ENCODE measurements at regions not wholly inside any gene's neighbourhood (a gene's known extent, or its start where the extent isn't known, plus 50 kb on each side); places are given as distances from the start of the nearest gene placed in this dataset.

GRCh38 chr10:130326954-130327353, 190.8 kb downstream of the GLRX3 start:
- Histone ChIP-seq H3K4me3 (ENCODE audit: insufficient read depth, low read depth, low read length) (no peak overlapping the region), H2AFZ (replicated peaks; ENCODE audit: low read length, poor library complexity) (no peak overlapping the region), H3K18ac (ENCODE audit: low read depth, low read length) (no peak overlapping the region), H2BK20ac (ENCODE audit: low read depth, low read length) (no peak overlapping the region), H3K36me3 (ENCODE audit: control insufficient read depth, insufficient read depth, low read length) (no peaks in the 10 kb centered on the region), H4K8ac (ENCODE audit: low read depth in 2 of 2, low read length in 2 of 2) (no peak overlapping the region), H3K4me1 (ENCODE audit: control insufficient read depth, insufficient read depth, low read length) (no peaks in the 10 kb centered on the region), H4K91ac (ENCODE audit: insufficient read depth, low read depth, low read length) (no peak overlapping the region), H4K20me1 (ENCODE audit: insufficient read depth, low read length) (no peaks in the 10 kb centered on the region), H3K23ac (ENCODE audit: low read depth, low read length) (no peak overlapping the region), H3K27me3 (ENCODE audit: control insufficient read depth, insufficient read depth, low read length) (no peaks in the 10 kb centered on the region), H3K4me2 (ENCODE audit: low read depth, low read length) (no peak overlapping the region), H3K79me1 (ENCODE audit: low read depth in 1 of 2, low read length in 2 of 2) (no peaks in the 10 kb centered on the region), H3K56ac (ENCODE audit: extremely low read depth, insufficient read depth, low read length) (no peak overlapping the region), H3K14ac (replicated peaks; ENCODE audit: low read depth, low read length) (no peak overlapping the region), H2BK120ac (ENCODE audit: low read depth, low read length) (no peak overlapping the region), H3K9me3 (ENCODE audit: control insufficient read depth, insufficient read depth, low read length) (peaks cover 48% of the 10 kb centered on the region), H2AK5ac (ENCODE audit: low read depth, low read length) (no peak overlapping the region), H2BK5ac (ENCODE audit: low read depth, low read length, poor library complexity, severe bottlenecking) (no peak overlapping the region), H3K9ac (ENCODE audit: low read depth, low read length) (no peak overlapping the region), H3K27ac (ENCODE audit: insufficient read depth, low read length) (no peak overlapping the region), H3K9me1 (ENCODE audit: insufficient read depth, low read length) (no peaks in the 10 kb centered on the region), H2AK9ac (replicated peaks; ENCODE audit: low read depth, low read length, poor library complexity) (no peak overlapping the region), H4K5ac (ENCODE audit: low read depth, low read length) (no peak overlapping the region), H2BK15ac (ENCODE audit: low read depth, low read length) (no peak overlapping the region), H3K4ac (ENCODE audit: low read depth, low read length) (no peak overlapping the region)
- BruUV-seq (replicated peaks) = no TSS peak
- ChIA-PET POLR2A (ENCODE audit: unreplicated experiment) (no interaction called here), CTCF (no interaction called here)
- dilution Hi-C loops (cut with HindIII; ENCODE audit: low sequenced_read_pairs, unreplicated experiment) = no loop called here
- ATAC-seq (ENCODE audit: low read depth) (no peak), DNase-seq (no peak)
- intact Hi-C loops (cut with micrococcal nuclease) = no loop called here
- TF ChIP-seq RCOR1 (IDR thresholded peaks at IDR 0.05; ENCODE audit: insufficient replicate concordance, low read length) = no peak
- no peak for TF ChIP-seq FOS (IDR thresholded peaks at IDR 0.05; ENCODE audit: low read depth, low read length)
- no peak for TF ChIP-seq MAZ (IDR thresholded peaks at IDR 0.05; ENCODE audit: borderline replicate concordance, low read depth, low read length)
- TF ChIP-seq NFE2L2 (IDR thresholded peaks at IDR 0.05; ENCODE audit: low read depth, low read length) = no peak
- TF ChIP-seq CEBPB (IDR thresholded peaks at IDR 0.05; ENCODE audit: low read depth, low read length) = no peak
- TF ChIP-seq POLR2A (IDR thresholded peaks at IDR 0.05; ENCODE audit: low read depth, low read length) = no peak
- TF ChIP-seq MAFK (IDR thresholded peaks at IDR 0.05; ENCODE audit: low read depth, low read length) = no peak
- no peak for TF ChIP-seq SMC3 (IDR thresholded peaks at IDR 0.05; ENCODE audit: low read depth, low read length)
- TF ChIP-seq, protein P1, sequence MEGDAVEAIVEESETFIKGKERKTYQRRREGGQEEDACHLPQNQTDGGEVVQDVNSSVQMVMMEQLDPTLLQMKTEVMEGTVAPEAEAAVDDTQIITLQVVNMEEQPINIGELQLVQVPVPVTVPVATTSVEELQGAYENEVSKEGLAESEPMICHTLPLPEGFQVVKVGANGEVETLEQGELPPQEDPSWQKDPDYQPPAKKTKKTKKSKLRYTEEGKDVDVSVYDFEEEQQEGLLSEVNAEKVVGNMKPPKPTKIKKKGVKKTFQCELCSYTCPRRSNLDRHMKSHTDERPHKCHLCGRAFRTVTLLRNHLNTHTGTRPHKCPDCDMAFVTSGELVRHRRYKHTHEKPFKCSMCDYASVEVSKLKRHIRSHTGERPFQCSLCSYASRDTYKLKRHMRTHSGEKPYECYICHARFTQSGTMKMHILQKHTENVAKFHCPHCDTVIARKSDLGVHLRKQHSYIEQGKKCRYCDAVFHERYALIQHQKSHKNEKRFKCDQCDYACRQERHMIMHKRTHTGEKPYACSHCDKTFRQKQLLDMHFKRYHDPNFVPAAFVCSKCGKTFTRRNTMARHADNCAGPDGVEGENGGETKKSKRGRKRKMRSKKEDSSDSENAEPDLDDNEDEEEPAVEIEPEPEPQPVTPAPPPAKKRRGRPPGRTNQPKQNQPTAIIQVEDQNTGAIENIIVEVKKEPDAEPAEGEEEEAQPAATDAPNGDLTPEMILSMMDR (conservative IDR thresholded peaks at IDR 0.05; ENCODE audit: low read depth, low read length) = no peak
- TF ChIP-seq USF2 (IDR thresholded peaks at IDR 0.05; ENCODE audit: low read depth, low read length) = no peak
- TF ChIP-seq MXI1 (IDR thresholded peaks at IDR 0.05; ENCODE audit: borderline replicate concordance, low read depth, low read length) = no peak
- TF ChIP-seq CHD1 (IDR thresholded peaks at IDR 0.05; ENCODE audit: low read depth, low read length) = no peak
- TF ChIP-seq RFX5 (IDR thresholded peaks at IDR 0.05; ENCODE audit: low read depth, low read length) = no peak
- TF ChIP-seq, protein P2, sequence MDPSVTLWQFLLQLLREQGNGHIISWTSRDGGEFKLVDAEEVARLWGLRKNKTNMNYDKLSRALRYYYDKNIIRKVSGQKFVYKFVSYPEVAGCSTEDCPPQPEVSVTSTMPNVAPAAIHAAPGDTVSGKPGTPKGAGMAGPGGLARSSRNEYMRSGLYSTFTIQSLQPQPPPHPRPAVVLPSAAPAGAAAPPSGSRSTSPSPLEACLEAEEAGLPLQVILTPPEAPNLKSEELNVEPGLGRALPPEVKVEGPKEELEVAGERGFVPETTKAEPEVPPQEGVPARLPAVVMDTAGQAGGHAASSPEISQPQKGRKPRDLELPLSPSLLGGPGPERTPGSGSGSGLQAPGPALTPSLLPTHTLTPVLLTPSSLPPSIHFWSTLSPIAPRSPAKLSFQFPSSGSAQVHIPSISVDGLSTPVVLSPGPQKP (IDR thresholded peaks at IDR 0.05; ENCODE audit: borderline replicate concordance, low read depth, low read length) = no peak
- TF ChIP-seq RAD21 (IDR thresholded peaks at IDR 0.05; ENCODE audit: low read length) = no peak
- TF ChIP-seq BHLHE40 (IDR thresholded peaks at IDR 0.05; ENCODE audit: low read depth, low read length) = no peak
- 27% methylated on average over 3 of the region's 7 CpGs; no CpG with 5 or more reads in 1 of the 2 experiments for WGBS, 2 experiments (ENCODE audit: extremely low coverage in 2 of 2, insufficient read length in 1 of 2)
- in situ Hi-C loops (cut with MboI; ENCODE audit: low sequenced_read_pairs) = no loop called here
